Liver (tissue), 3 donors: ENCODE measurements at regions not wholly inside any gene's neighbourhood (a gene's known extent, or its start where the extent isn't known, plus 50 kb on each side); places are given as distances from the start of the nearest gene placed in this dataset.

Experiments used
- EGR1 ChIP-seq, 2 donors: IDR thresholded peaks; 2 replicates each; pipeline ENCODE4 v1.6.1; 2016 to 2018; ENCODE audit warnings: antibody characterized with exemption in 2 of 2, low read depth in 2 of 2
- FOXA1 ChIP-seq: IDR thresholded peaks from 2 replicates; pipeline ENCODE4 v1.6.1; 2016; ENCODE audit warnings: antibody characterized with exemption
- GABPA ChIP-seq, 2 donors: IDR thresholded peaks in 1 of 2; conservative IDR thresholded peaks in 1 of 2; 2 replicates each; pipeline ENCODE4 v1.6.1; 2016; ENCODE audit warnings: antibody characterized with exemption in 2 of 2, mild to moderate bottlenecking in 1 of 2, moderate library complexity in 1 of 2
- HNF4A ChIP-seq, 2 donors: conservative IDR thresholded peaks; 2 replicates each; pipeline ENCODE4 v1.6.1; 2016; ENCODE audit warnings: antibody characterized with exemption in 2 of 2, mild to moderate bottlenecking in 2 of 2
- RAD21 ChIP-seq, 2 donors: IDR thresholded peaks; 2 replicates each; pipeline ENCODE4 v1.6.1; 2016; ENCODE audit warnings: antibody characterized with exemption in 2 of 2, mild to moderate bottlenecking in 2 of 2
- TAF1 ChIP-seq: conservative IDR thresholded peaks from 2 replicates; pipeline ENCODE4 v1.6.1; 2016; ENCODE audit warnings: antibody characterized with exemption, mild to moderate bottlenecking
- TF ChIP-seq, protein P1 (sequence below): IDR thresholded peaks from 2 replicates; pipeline ENCODE4 v1.6.1; 2016; ENCODE audit warnings: antibody characterized with exemption
- TF ChIP-seq, protein P2 (sequence below): fragments of 150-350 bp; IDR thresholded peaks from 2 replicates; pipeline ENCODE4 v1.5.1; 2017; ENCODE audit warnings: improper control_type of control experiment, low read depth, low read length; ENCODE audit not compliant: missing input control
- TF ChIP-seq, protein P3 (sequence below): IDR thresholded peaks from 2 replicates; pipeline ENCODE4 v1.6.1; 2016; ENCODE audit warnings: antibody characterized with exemption
- TF ChIP-seq, protein P4 (sequence below): IDR thresholded peaks from 2 replicates; pipeline ENCODE4 v1.6.1; 2016; ENCODE audit warnings: antibody characterized with exemption
- TF ChIP-seq, protein P5 (sequence below): IDR thresholded peaks from 2 replicates; pipeline ENCODE4 v1.6.1; 2016; ENCODE audit warnings: antibody characterized with exemption, mild to moderate bottlenecking
- donor health status: healthy.
- donor health status: healthy.

DNA sequence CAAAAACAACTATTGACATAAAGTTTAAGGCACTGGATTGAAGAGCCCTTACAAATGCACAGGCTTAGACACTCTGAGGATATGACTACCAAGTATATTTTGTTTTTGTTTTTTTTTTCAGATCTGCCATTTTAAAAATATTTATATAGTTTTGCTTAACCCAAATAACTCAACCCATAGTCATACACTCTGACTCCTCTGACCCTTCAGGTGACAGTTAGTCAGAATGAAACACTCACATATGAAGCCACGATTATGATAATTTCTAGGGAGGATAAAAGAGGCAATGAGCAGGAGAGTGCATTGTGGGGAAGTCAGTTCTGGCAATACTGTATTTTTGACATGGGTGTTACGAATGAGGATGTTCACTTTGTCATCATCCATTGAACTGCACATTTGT lies 774.7 kb downstream of the MECOM start:
- TF ChIP-seq, protein P1, sequence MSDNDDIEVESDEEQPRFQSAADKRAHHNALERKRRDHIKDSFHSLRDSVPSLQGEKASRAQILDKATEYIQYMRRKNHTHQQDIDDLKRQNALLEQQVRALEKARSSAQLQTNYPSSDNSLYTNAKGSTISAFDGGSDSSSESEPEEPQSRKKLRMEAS: no peak
- TF ChIP-seq, protein P2, sequence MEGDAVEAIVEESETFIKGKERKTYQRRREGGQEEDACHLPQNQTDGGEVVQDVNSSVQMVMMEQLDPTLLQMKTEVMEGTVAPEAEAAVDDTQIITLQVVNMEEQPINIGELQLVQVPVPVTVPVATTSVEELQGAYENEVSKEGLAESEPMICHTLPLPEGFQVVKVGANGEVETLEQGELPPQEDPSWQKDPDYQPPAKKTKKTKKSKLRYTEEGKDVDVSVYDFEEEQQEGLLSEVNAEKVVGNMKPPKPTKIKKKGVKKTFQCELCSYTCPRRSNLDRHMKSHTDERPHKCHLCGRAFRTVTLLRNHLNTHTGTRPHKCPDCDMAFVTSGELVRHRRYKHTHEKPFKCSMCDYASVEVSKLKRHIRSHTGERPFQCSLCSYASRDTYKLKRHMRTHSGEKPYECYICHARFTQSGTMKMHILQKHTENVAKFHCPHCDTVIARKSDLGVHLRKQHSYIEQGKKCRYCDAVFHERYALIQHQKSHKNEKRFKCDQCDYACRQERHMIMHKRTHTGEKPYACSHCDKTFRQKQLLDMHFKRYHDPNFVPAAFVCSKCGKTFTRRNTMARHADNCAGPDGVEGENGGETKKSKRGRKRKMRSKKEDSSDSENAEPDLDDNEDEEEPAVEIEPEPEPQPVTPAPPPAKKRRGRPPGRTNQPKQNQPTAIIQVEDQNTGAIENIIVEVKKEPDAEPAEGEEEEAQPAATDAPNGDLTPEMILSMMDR: no peak
- TF ChIP-seq, protein P3, sequence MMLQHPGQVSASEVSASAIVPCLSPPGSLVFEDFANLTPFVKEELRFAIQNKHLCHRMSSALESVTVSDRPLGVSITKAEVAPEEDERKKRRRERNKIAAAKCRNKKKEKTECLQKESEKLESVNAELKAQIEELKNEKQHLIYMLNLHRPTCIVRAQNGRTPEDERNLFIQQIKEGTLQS: no peak
- no peak for TF ChIP-seq EGR1 (IDR thresholded peaks at IDR 0.05; ENCODE audit: low read depth in 2 of 2)
- TF ChIP-seq, protein P4, sequence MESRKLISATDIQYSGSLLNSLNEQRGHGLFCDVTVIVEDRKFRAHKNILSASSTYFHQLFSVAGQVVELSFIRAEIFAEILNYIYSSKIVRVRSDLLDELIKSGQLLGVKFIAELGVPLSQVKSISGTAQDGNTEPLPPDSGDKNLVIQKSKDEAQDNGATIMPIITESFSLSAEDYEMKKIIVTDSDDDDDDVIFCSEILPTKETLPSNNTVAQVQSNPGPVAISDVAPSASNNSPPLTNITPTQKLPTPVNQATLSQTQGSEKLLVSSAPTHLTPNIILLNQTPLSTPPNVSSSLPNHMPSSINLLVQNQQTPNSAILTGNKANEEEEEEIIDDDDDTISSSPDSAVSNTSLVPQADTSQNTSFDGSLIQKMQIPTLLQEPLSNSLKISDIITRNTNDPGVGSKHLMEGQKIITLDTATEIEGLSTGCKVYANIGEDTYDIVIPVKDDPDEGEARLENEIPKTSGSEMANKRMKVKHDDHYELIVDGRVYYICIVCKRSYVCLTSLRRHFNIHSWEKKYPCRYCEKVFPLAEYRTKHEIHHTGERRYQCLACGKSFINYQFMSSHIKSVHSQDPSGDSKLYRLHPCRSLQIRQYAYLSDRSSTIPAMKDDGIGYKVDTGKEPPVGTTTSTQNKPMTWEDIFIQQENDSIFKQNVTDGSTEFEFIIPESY: no peak
- TF ChIP-seq RAD21 (IDR thresholded peaks at IDR 0.05): no peak
- TF ChIP-seq GABPA (IDR thresholded peaks at IDR 0.05 in 1 of 2, conservative IDR thresholded peaks at IDR 0.05 in 1 of 2): no peak
- TF ChIP-seq FOXA1: no peak
- TF ChIP-seq HNF4A (conservative IDR thresholded peaks at IDR 0.05): no peak
- no peak for TF ChIP-seq TAF1
- TF ChIP-seq, protein P5, sequence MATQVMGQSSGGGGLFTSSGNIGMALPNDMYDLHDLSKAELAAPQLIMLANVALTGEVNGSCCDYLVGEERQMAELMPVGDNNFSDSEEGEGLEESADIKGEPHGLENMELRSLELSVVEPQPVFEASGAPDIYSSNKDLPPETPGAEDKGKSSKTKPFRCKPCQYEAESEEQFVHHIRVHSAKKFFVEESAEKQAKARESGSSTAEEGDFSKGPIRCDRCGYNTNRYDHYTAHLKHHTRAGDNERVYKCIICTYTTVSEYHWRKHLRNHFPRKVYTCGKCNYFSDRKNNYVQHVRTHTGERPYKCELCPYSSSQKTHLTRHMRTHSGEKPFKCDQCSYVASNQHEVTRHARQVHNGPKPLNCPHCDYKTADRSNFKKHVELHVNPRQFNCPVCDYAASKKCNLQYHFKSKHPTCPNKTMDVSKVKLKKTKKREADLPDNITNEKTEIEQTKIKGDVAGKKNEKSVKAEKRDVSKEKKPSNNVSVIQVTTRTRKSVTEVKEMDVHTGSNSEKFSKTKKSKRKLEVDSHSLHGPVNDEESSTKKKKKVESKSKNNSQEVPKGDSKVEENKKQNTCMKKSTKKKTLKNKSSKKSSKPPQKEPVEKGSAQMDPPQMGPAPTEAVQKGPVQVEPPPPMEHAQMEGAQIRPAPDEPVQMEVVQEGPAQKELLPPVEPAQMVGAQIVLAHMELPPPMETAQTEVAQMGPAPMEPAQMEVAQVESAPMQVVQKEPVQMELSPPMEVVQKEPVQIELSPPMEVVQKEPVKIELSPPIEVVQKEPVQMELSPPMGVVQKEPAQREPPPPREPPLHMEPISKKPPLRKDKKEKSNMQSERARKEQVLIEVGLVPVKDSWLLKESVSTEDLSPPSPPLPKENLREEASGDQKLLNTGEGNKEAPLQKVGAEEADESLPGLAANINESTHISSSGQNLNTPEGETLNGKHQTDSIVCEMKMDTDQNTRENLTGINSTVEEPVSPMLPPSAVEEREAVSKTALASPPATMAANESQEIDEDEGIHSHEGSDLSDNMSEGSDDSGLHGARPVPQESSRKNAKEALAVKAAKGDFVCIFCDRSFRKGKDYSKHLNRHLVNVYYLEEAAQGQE: no peak
